GM21825 (cell line): ENCODE measurements at regions not wholly inside any gene's neighbourhood (a gene's known extent, or its start where the extent isn't known, plus 50 kb on each side); places are given as distances from the start of the nearest gene placed in this dataset.

Experiments
- ATAC-seq: cut with Tn5 transposase; IDR thresholded peaks from one replicate; pipeline ENCODE4 v1.9.1; 2021; ENCODE audit warnings: mild to moderate bottlenecking, moderate library complexity; ENCODE audit not compliant: unreplicated experiment

GRCh38 chr7:125599387-125599786, 669.8 kb upstream of the POT1 start:
- no peak for ATAC-seq

- no peak for ATAC-seq
These were observed 662.7 kb upstream of the POT1 start for GRCh38 chr7:125592331-125592730.

- ATAC-seq, result no peak
These were observed 643.5 kb upstream of the POT1 start for GRCh38 chr7:125573126-125573525.

GRCh38 chr7:125572414-125572813, 642.8 kb upstream of the POT1 start:
- ATAC-seq, result no peak

GRCh38 chr7:125568799-125569198, 639.2 kb upstream of the POT1 start:
- no peak for ATAC-seq

GRCh38 chr7:125567686-125568085, 638.1 kb upstream of the POT1 start:
- ATAC-seq, result no peak

GRCh38 chr7:125563964-125564529, 634.4 kb upstream of the POT1 start:
- ATAC-seq, result no peak

GRCh38 chr7:125563557-125563956, 633.9 kb upstream of the POT1 start:
- ATAC-seq, result no peak

GRCh38 chr7:125561006-125561405, 631.4 kb upstream of the POT1 start:
- no peak for ATAC-seq

- no peak for ATAC-seq
These were observed 630.3 kb upstream of the POT1 start for GRCh38 chr7:125559921-125560320.

GRCh38 chr7:125555916-125556315, 626.3 kb upstream of the POT1 start:
- ATAC-seq, result no peak

- ATAC-seq, result no peak
These were observed 621.4 kb upstream of the POT1 start for GRCh38 chr7:125551008-125551407.

- ATAC-seq, result no peak
These were observed 617.9 kb upstream of the POT1 start for GRCh38 chr7:125547505-125547904.

- no peak for ATAC-seq
These were observed 600.9 kb upstream of the POT1 start for GRCh38 chr7:125530553-125530952.

- no peak for ATAC-seq
These were observed 599.6 kb upstream of the POT1 start for GRCh38 chr7:125529249-125529648.

GRCh38 chr7:125526958-125527357, 597.3 kb upstream of the POT1 start:
- ATAC-seq, result no peak

- ATAC-seq, result no peak
These were observed 596.5 kb upstream of the POT1 start for GRCh38 chr7:125526092-125526491.

- no peak for ATAC-seq
These were observed 586.6 kb upstream of the POT1 start for GRCh38 chr7:125516194-125516593.

GRCh38 chr7:125512373-125512772, 582.7 kb upstream of the POT1 start:
- no peak for ATAC-seq

- ATAC-seq, result no peak
These were observed 581.7 kb upstream of the POT1 start for GRCh38 chr7:125511310-125511709.

GRCh38 chr7:125506331-125506730, 576.7 kb upstream of the POT1 start:
- no peak for ATAC-seq

- ATAC-seq, result no peak
These were observed 575.2 kb upstream of the POT1 start for GRCh38 chr7:125504848-125505247.

GRCh38 chr7:125495997-125496396, 566.4 kb upstream of the POT1 start:
- no peak for ATAC-seq
